DMS53 (cell line): ENCODE measurements at regions not wholly inside any gene's neighbourhood (a gene's known extent, or its start where the extent isn't known, plus 50 kb on each side); places are given as distances from the start of the nearest gene placed in this dataset.

Source experiments
- DNase-seq: peaks from one replicate; lab custom pipeline; 2025; lab: John Stamatoyannopoulos, UW

- DNase-seq, result no peak
Measured at GRCh38 chr9:87818308-87818707, 64.4 kb upstream of the SPATA31E1 start.

- no peak for DNase-seq
Measured at GRCh38 chr9:87824216-87824875, 58.3 kb upstream of the SPATA31E1 start.

GRCh38 chr9:87824886-87825285, 57.8 kb upstream of the SPATA31E1 start:
- no peak for DNase-seq

GRCh38 chr9:87826331-87826730, 56.3 kb upstream of the SPATA31E1 start:
- no peak for DNase-seq

GRCh38 chr9:87827341-87827740, 55.3 kb upstream of the SPATA31E1 start:
- no peak for DNase-seq

- DNase-seq, result no peak
Measured at GRCh38 chr9:87829756-87830155, 52.9 kb upstream of the SPATA31E1 start.

- DNase-seq, result no peak
Measured at GRCh38 chr9:87830446-87830845, 52.2 kb upstream of the SPATA31E1 start.

GRCh38 chr9:87831159-87831558, 51.5 kb upstream of the SPATA31E1 start:
- no peak for DNase-seq
